Mammary epithelial cell (primary cell): ENCODE measurements at regions not wholly inside any gene's neighbourhood (a gene's known extent, or its start where the extent isn't known, plus 50 kb on each side); places are given as distances from the start of the nearest gene placed in this dataset.

Experiments
- EZH2 ChIP-seq: IDR thresholded peaks from 2 replicates; pipeline ENCODE4 v1.6.1; 2012; ENCODE audit warnings: low read length, inconsistent platforms, borderline replicate concordance
- TF ChIP-seq, protein P1 (sequence below), 2 donors: IDR thresholded peaks in 1 of 2; conservative IDR thresholded peaks in 1 of 2; 2 replicates each; pipeline ENCODE4 v1.5.1; 2011 to 2012; ENCODE audit warnings: inconsistent platforms in 2 of 2, low read length in 2 of 2, mild to moderate bottlenecking in 2 of 2, control low read depth in 1 of 2, low read depth in 1 of 2; ENCODE audit not compliant: insufficient read depth in 1 of 2; ENCODE audit errors: extremely low read depth in 1 of 2

DNA sequence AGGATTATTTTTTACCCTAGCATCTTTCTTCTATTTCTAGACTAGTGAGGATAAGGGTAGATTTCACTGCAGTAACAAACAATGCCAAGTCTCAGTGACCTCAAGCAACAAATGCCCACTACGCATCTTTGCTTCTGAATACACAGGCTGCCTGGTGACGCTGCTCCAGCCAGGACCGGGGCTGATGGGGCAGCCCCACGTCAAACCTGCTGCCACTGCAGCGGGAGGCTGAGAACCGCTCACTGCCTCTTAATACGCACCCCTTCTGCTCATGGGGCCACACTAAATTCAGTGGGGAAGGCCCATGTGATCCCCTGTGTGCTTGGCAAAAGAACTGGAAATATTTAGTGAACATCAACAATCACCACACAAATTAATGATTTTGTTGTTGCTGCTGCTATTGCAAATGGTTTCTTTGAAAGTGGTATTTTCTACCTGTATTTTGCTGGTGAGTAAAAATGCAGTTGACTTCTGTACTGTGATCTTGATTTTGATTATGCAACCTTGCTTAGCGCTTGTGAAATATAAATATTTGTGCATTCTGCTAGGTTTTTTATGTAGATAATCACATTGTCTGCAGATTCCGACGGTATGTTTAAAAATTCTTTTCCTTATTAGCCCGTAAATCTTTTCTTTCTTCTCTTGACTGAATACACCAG, 139.5 kb upstream of the SPACA7 start:
- TF ChIP-seq, protein P1, sequence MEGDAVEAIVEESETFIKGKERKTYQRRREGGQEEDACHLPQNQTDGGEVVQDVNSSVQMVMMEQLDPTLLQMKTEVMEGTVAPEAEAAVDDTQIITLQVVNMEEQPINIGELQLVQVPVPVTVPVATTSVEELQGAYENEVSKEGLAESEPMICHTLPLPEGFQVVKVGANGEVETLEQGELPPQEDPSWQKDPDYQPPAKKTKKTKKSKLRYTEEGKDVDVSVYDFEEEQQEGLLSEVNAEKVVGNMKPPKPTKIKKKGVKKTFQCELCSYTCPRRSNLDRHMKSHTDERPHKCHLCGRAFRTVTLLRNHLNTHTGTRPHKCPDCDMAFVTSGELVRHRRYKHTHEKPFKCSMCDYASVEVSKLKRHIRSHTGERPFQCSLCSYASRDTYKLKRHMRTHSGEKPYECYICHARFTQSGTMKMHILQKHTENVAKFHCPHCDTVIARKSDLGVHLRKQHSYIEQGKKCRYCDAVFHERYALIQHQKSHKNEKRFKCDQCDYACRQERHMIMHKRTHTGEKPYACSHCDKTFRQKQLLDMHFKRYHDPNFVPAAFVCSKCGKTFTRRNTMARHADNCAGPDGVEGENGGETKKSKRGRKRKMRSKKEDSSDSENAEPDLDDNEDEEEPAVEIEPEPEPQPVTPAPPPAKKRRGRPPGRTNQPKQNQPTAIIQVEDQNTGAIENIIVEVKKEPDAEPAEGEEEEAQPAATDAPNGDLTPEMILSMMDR (conservative IDR thresholded peaks at IDR 0.05 in 1 of 2, IDR thresholded peaks at IDR 0.05 in 1 of 2; ENCODE audit: extremely low read depth in 1 of 2, insufficient read depth in 1 of 2, low read depth in 1 of 2, low read length in 2 of 2): no peak
- TF ChIP-seq EZH2: no peak
